GM21723 (cell line): ENCODE measurements at regions not wholly inside any gene's neighbourhood (a gene's known extent, or its start where the extent isn't known, plus 50 kb on each side); places are given as distances from the start of the nearest gene placed in this dataset.

ENCODE experiments used
- ATAC-seq: cut with Tn5 transposase; IDR thresholded peaks from one replicate; pipeline ENCODE4 v1.9.1; 2021; ENCODE audit warnings: mild to moderate bottlenecking, moderate library complexity; ENCODE audit not compliant: unreplicated experiment

- no peak for ATAC-seq
These were observed 194.2 kb upstream of the SGK1 start for GRCh38 chr6:134511984-134512683.

GRCh38 chr6:134510920-134511319 is 193.0 kb upstream of the SGK1 start:
- no peak for ATAC-seq

- ATAC-seq: no peak
These were observed 192.2 kb upstream of the SGK1 start for GRCh38 chr6:134510142-134510541.

- ATAC-seq: no peak
These were observed 191.1 kb upstream of the SGK1 start for GRCh38 chr6:134508862-134509498.

- no peak for ATAC-seq
These were observed 188.2 kb upstream of the SGK1 start for GRCh38 chr6:134506162-134506561.

- no peak for ATAC-seq
These were observed 185.8 kb upstream of the SGK1 start for GRCh38 chr6:134503585-134504281.

- ATAC-seq: no peak
These were observed 185.0 kb upstream of the SGK1 start for GRCh38 chr6:134502614-134503549.

GRCh38 chr6:134495890-134496248 is 178.0 kb upstream of the SGK1 start:
- ATAC-seq: no peak

- no peak for ATAC-seq
These were observed 177.4 kb upstream of the SGK1 start for GRCh38 chr6:134495203-134495889.

- no peak for ATAC-seq
These were observed 175.9 kb upstream of the SGK1 start for GRCh38 chr6:134493789-134494188.

- no peak for ATAC-seq
These were observed 173.6 kb upstream of the SGK1 start for GRCh38 chr6:134491477-134491876.

GRCh38 chr6:134482593-134483270 is 164.8 kb upstream of the SGK1 start:
- no peak for ATAC-seq

GRCh38 chr6:134481966-134482365 is 164.1 kb upstream of the SGK1 start:
- ATAC-seq: no peak

- ATAC-seq: no peak
These were observed 162.7 kb upstream of the SGK1 start for GRCh38 chr6:134480593-134480992.

- ATAC-seq: no peak
These were observed 161.0 kb upstream of the SGK1 start for GRCh38 chr6:134478764-134479399.

GRCh38 chr6:134477991-134478635 is 160.2 kb upstream of the SGK1 start:
- ATAC-seq: no peak

- no peak for ATAC-seq
These were observed 157.0 kb upstream of the SGK1 start for GRCh38 chr6:134474955-134475354.

- no peak for ATAC-seq
These were observed 154.7 kb upstream of the SGK1 start for GRCh38 chr6:134472661-134473060.

- ATAC-seq: no peak
These were observed 154.1 kb upstream of the SGK1 start for GRCh38 chr6:134472046-134472445.
